SK-N-SH (cell line): ENCODE measurements at regions not wholly inside any gene's neighbourhood (a gene's known extent, or its start where the extent isn't known, plus 50 kb on each side); places are given as distances from the start of the nearest gene placed in this dataset.

Experiments
- EZH2phosphoT487 ChIP-seq: fragments of 200-600 bp; sonication (generic); IDR thresholded peaks from 2 replicates; pipeline ENCODE4 v1.6.1; 2017; ENCODE audit warnings: low read depth, mixed run types, mild to moderate bottlenecking, antibody characterized with exemption, moderate library complexity, borderline replicate concordance
- FOSL2 ChIP-seq: IDR thresholded peaks from 2 replicates; pipeline ENCODE4 v1.4.0; 2012; ENCODE audit warnings: low read depth, mild to moderate bottlenecking, moderate library complexity, borderline replicate concordance
- MXI1 ChIP-seq: IDR thresholded peaks from 2 replicates; pipeline ENCODE4 v1.6.1; 2012; ENCODE audit warnings: mild to moderate bottlenecking, low read depth, low read length, improper control_type of control experiment
- NFIC ChIP-seq: IDR thresholded peaks from 2 replicates; pipeline ENCODE4 v1.4.0; 2012; ENCODE audit warnings: borderline replicate concordance
- NRF1 ChIP-seq: IDR thresholded peaks from 2 replicates; pipeline ENCODE4 v1.6.1; 2012; ENCODE audit warnings: low read depth, mild to moderate bottlenecking, low read length
- POLR2AphosphoS5 ChIP-seq: IDR thresholded peaks from 2 replicates; pipeline ENCODE4 v1.6.1; 2012; ENCODE audit warnings: low read depth, low read length
- RAD21 ChIP-seq: IDR thresholded peaks from 2 replicates; pipeline ENCODE4 v1.6.1; 2012; ENCODE audit warnings: mild to moderate bottlenecking, low read length
- RFX5 ChIP-seq: IDR thresholded peaks from 2 replicates; pipeline ENCODE4 v1.6.1; 2012; ENCODE audit warnings: mild to moderate bottlenecking, improper control_type of control experiment, low read length
- SMC3 ChIP-seq: IDR thresholded peaks from 2 replicates; pipeline ENCODE4 v1.6.1; 2012; ENCODE audit warnings: low read depth, low read length, improper control_type of control experiment
- TAF1 ChIP-seq: IDR thresholded peaks from 2 replicates; pipeline ENCODE4 v1.6.1; 2012; ENCODE audit warnings: low read depth, mild to moderate bottlenecking, low read length, moderate library complexity, borderline replicate concordance
- TEAD4 ChIP-seq: IDR thresholded peaks from 2 replicates; pipeline ENCODE4 v1.4.0; 2012; ENCODE audit warnings: mild to moderate bottlenecking, borderline replicate concordance; ENCODE audit not compliant: insufficient read depth
- TF ChIP-seq, protein P1 (sequence below): fragments of 200-600 bp; sonication (generic); IDR thresholded peaks from 2 replicates; pipeline ENCODE4 v1.6.1; 2017; ENCODE audit warnings: antibody characterized with exemption, mild to moderate bottlenecking, moderate library complexity
- TF ChIP-seq, protein P2 (sequence below): IDR thresholded peaks from 2 replicates; pipeline ENCODE4 v1.6.1; 2012; ENCODE audit warnings: mild to moderate bottlenecking, low read depth, low read length, moderate library complexity
- TF ChIP-seq, protein P3 (sequence below): fragments of 150-350 bp; IDR thresholded peaks from 2 replicates; pipeline ENCODE4 v1.6.1; 2017; ENCODE audit warnings: antibody characterized with exemption, low read length, low read depth, borderline replicate concordance

DNA sequence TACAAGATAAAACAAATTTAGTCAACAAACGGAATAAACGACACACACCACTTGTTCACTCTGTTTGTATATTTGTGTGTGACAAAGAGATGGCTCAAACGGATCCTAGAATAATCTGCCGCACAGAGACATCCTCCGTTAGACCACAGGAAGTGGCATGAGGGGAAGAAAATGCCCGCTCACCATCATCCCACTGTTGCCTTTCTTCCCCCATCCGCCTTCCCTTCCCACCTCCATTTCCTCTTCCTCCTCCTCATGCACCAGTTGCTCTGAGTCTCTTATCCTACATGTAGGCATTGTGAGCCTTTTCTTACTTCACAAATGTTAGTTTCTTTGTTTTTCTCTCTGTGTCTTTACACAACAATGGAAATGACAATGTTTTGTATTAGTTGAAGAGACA lies 228.5 kb upstream of the SMIM21 start:
- TF ChIP-seq TEAD4 (no peak), RAD21 (no peak), SMC3 (no peak), TAF1 (no peak), MXI1 (no peak), POLR2AphosphoS5 (no peak), FOSL2 (no peak), EZH2phosphoT487 (no peak), NFIC (no peak), RFX5 (no peak), NRF1 (no peak)
- TF ChIP-seq, protein P1, sequence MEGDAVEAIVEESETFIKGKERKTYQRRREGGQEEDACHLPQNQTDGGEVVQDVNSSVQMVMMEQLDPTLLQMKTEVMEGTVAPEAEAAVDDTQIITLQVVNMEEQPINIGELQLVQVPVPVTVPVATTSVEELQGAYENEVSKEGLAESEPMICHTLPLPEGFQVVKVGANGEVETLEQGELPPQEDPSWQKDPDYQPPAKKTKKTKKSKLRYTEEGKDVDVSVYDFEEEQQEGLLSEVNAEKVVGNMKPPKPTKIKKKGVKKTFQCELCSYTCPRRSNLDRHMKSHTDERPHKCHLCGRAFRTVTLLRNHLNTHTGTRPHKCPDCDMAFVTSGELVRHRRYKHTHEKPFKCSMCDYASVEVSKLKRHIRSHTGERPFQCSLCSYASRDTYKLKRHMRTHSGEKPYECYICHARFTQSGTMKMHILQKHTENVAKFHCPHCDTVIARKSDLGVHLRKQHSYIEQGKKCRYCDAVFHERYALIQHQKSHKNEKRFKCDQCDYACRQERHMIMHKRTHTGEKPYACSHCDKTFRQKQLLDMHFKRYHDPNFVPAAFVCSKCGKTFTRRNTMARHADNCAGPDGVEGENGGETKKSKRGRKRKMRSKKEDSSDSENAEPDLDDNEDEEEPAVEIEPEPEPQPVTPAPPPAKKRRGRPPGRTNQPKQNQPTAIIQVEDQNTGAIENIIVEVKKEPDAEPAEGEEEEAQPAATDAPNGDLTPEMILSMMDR, result no peak
- TF ChIP-seq, protein P2, sequence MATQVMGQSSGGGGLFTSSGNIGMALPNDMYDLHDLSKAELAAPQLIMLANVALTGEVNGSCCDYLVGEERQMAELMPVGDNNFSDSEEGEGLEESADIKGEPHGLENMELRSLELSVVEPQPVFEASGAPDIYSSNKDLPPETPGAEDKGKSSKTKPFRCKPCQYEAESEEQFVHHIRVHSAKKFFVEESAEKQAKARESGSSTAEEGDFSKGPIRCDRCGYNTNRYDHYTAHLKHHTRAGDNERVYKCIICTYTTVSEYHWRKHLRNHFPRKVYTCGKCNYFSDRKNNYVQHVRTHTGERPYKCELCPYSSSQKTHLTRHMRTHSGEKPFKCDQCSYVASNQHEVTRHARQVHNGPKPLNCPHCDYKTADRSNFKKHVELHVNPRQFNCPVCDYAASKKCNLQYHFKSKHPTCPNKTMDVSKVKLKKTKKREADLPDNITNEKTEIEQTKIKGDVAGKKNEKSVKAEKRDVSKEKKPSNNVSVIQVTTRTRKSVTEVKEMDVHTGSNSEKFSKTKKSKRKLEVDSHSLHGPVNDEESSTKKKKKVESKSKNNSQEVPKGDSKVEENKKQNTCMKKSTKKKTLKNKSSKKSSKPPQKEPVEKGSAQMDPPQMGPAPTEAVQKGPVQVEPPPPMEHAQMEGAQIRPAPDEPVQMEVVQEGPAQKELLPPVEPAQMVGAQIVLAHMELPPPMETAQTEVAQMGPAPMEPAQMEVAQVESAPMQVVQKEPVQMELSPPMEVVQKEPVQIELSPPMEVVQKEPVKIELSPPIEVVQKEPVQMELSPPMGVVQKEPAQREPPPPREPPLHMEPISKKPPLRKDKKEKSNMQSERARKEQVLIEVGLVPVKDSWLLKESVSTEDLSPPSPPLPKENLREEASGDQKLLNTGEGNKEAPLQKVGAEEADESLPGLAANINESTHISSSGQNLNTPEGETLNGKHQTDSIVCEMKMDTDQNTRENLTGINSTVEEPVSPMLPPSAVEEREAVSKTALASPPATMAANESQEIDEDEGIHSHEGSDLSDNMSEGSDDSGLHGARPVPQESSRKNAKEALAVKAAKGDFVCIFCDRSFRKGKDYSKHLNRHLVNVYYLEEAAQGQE, result no peak
- TF ChIP-seq, protein P3, sequence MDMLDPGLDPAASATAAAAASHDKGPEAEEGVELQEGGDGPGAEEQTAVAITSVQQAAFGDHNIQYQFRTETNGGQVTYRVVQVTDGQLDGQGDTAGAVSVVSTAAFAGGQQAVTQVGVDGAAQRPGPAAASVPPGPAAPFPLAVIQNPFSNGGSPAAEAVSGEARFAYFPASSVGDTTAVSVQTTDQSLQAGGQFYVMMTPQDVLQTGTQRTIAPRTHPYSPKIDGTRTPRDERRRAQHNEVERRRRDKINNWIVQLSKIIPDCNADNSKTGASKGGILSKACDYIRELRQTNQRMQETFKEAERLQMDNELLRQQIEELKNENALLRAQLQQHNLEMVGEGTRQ, result no peak
